Hepatocyte (in vitro differentiated cells): ENCODE measurements at regions not wholly inside any gene's neighbourhood (a gene's known extent, or its start where the extent isn't known, plus 50 kb on each side); places are given as distances from the start of the nearest gene placed in this dataset.

Experiments used
- EZH2 ChIP-seq: fragments of 200-600 bp; sonication (generic); IDR thresholded peaks from 2 replicates; pipeline ENCODE4 v1.6.1; 2016; ENCODE audit warnings: antibody characterized with exemption, mild to moderate bottlenecking, borderline replicate concordance
- TF ChIP-seq, protein P1 (sequence below): fragments of 200-600 bp; sonication (generic); IDR thresholded peaks from 2 replicates; pipeline ENCODE4 v1.5.1; 2016; ENCODE audit warnings: antibody characterized with exemption, mild to moderate bottlenecking; ENCODE audit not compliant: poor library complexity

DNA sequence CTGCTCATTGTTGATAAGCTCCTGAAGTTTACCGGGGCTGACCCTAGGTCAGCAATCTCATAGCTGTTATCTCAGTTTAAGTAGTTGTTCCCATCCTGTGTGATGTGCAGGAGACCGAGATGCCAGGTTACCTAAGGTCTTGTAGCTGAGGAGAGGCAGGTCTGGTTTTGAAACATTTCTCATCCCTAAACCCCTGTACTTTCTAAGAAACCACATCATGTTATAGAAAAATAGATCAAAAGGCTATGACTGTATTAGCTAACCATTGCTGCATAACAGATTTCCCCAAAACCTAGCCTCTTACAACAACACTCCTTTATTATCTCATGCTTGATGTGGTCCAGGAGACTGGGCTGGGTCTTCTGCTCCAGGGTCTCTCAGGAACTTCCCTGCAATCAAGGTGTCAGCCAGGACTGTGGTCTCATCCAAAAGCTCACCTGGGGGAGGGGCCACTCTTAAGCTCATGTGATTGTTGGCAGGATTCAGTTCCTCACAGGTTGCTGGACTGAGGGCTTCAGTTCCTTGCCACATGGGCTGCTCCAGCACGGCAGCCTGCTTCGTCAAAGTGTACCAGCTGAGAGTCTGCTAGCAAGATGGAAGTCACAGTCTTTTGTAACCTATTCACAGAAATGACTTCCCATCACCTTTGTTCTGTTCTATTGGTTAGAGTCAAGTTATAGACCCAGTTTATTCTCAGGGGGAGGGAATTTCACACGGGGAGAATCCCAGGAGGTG is 60.9 kb upstream of the CLCN4 start:
- no peak for TF ChIP-seq EZH2
- TF ChIP-seq, protein P1, sequence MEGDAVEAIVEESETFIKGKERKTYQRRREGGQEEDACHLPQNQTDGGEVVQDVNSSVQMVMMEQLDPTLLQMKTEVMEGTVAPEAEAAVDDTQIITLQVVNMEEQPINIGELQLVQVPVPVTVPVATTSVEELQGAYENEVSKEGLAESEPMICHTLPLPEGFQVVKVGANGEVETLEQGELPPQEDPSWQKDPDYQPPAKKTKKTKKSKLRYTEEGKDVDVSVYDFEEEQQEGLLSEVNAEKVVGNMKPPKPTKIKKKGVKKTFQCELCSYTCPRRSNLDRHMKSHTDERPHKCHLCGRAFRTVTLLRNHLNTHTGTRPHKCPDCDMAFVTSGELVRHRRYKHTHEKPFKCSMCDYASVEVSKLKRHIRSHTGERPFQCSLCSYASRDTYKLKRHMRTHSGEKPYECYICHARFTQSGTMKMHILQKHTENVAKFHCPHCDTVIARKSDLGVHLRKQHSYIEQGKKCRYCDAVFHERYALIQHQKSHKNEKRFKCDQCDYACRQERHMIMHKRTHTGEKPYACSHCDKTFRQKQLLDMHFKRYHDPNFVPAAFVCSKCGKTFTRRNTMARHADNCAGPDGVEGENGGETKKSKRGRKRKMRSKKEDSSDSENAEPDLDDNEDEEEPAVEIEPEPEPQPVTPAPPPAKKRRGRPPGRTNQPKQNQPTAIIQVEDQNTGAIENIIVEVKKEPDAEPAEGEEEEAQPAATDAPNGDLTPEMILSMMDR = no peak
